IMR-90 (cell line): ENCODE measurements at regions not wholly inside any gene's neighbourhood (a gene's known extent, or its start where the extent isn't known, plus 50 kb on each side); places are given as distances from the start of the nearest gene placed in this dataset.

ENCODE experiments used
- ATAC-seq: fragments of 200-7000 bp; cut with Tn5 transposase; 2 replicates; pipeline ENCODE4 v1.9.1; 2020; ENCODE audit warnings: low read depth, mild to moderate bottlenecking, moderate library complexity
- BruUV-seq: library from RNA; stranded (reverse); fragments of 400-500 nt; replicated peaks from 2 replicates; lab custom pipeline; 2021; lab: Mats Ljungman, UMichigan
- CTCF ChIA-PET: fragments of 300-600 bp; formaldehyde crosslinking; extraction: SDS; loops from one replicate; lab custom pipeline; 2021; ENCODE audit warnings: antibody characterized with exemption; lab: Yijun Ruan, JAX
- POLR2A ChIA-PET: fragments of 300-600 bp; sonication (Branson Sonifier 250); formaldehyde crosslinking; loops from one replicate; lab custom pipeline; 2022; ENCODE audit warnings: antibody characterized with exemption; ENCODE audit not compliant: unreplicated experiment; lab: Charles Lee
- DNase-seq: peaks from one replicate; pipeline ENCODE4 v3.0.0; 2013
- H2AFZ ChIP-seq: replicated peaks from 2 replicates; pipeline ENCODE3; 2013; ENCODE audit warnings: low read length, mild to moderate bottlenecking; ENCODE audit not compliant: poor library complexity
- H2AK5ac ChIP-seq: 2 replicates; pipeline ENCODE4 v1.6.1; 2013; ENCODE audit warnings: low read depth, low read length, inconsistent platforms
- H2AK9ac ChIP-seq: replicated peaks from 2 replicates; pipeline ENCODE3; 2013; ENCODE audit warnings: mild to moderate bottlenecking, low read depth, low read length, moderate library complexity; ENCODE audit not compliant: poor library complexity
- H2BK120ac ChIP-seq: 2 replicates; pipeline ENCODE4 v1.6.1; 2013; ENCODE audit warnings: low read depth, low read length, inconsistent platforms
- H2BK15ac ChIP-seq: 3 replicates; pipeline ENCODE4 v1.6.1; 2013; ENCODE audit warnings: low read depth, low read length, inconsistent platforms
- H2BK20ac ChIP-seq: 2 replicates; pipeline ENCODE4 v1.6.1; 2013; ENCODE audit warnings: low read depth, mild to moderate bottlenecking, inconsistent platforms, low read length, moderate library complexity
- H2BK5ac ChIP-seq: 2 replicates; pipeline ENCODE4 v1.6.1; 2013; ENCODE audit warnings: mild to moderate bottlenecking, low read depth, low read length, inconsistent platforms; ENCODE audit not compliant: poor library complexity, severe bottlenecking
- H3K14ac ChIP-seq: replicated peaks from 2 replicates; pipeline ENCODE4 v1.6.1; 2013; ENCODE audit warnings: low read depth, low read length, inconsistent platforms
- H3K18ac ChIP-seq: 2 replicates; pipeline ENCODE4 v1.6.1; 2013; ENCODE audit warnings: low read depth, low read length, control low read depth
- H3K23ac ChIP-seq: 2 replicates; pipeline ENCODE4 v1.6.1; 2013; ENCODE audit warnings: low read depth, low read length, inconsistent platforms
- H3K27ac ChIP-seq: 2 replicates; pipeline ENCODE4 v1.5.1; 2013; ENCODE audit warnings: mild to moderate bottlenecking, control low read depth, low read length; ENCODE audit not compliant: insufficient read depth
- H3K27me3 ChIP-seq: 2 replicates; pipeline ENCODE4 v1.6.1; 2013; ENCODE audit warnings: low read length; ENCODE audit not compliant: control insufficient read depth, insufficient read depth
- H3K36me3 ChIP-seq: 2 replicates; pipeline ENCODE4 v1.6.1; 2013; ENCODE audit warnings: low read length, mixed read lengths; ENCODE audit not compliant: control insufficient read depth, insufficient read depth
- H3K4ac ChIP-seq: 2 replicates; pipeline ENCODE4 v1.6.1; 2013; ENCODE audit warnings: low read depth, low read length, inconsistent platforms
- H3K4me1 ChIP-seq: 2 replicates; pipeline ENCODE4 v1.6.1; 2013; ENCODE audit warnings: low read length, mixed read lengths; ENCODE audit not compliant: control insufficient read depth, insufficient read depth
- H3K4me2 ChIP-seq: 2 replicates; pipeline ENCODE4 v1.6.1; 2013; ENCODE audit warnings: low read depth, mild to moderate bottlenecking, control low read depth, low read length, moderate library complexity
- H3K4me3 ChIP-seq: 2 replicates; pipeline ENCODE4 v1.5.1; 2013; ENCODE audit warnings: low read depth, mild to moderate bottlenecking, control low read depth, low read length, moderate library complexity; ENCODE audit not compliant: insufficient read depth
- H3K56ac ChIP-seq: 2 replicates; pipeline ENCODE4 v1.6.1; 2013; ENCODE audit warnings: low read length, inconsistent platforms; ENCODE audit not compliant: insufficient read depth; ENCODE audit errors: extremely low read depth
- H3K79me1 ChIP-seq, 2 experiments: 2 replicates each; pipeline ENCODE4 v1.6.1; 2013; ENCODE audit warnings: low read length in 2 of 2, inconsistent platforms in 1 of 2, low read depth in 1 of 2
- H3K9ac ChIP-seq: 2 replicates; pipeline ENCODE4 v1.6.1; 2013; ENCODE audit warnings: low read depth, low read length, control low read depth
- H3K9me1 ChIP-seq: 2 replicates; pipeline ENCODE4 v1.6.1; 2013; ENCODE audit warnings: low read length, inconsistent platforms; ENCODE audit not compliant: insufficient read depth
- H3K9me3 ChIP-seq: 2 replicates; pipeline ENCODE4 v1.6.1; 2013; ENCODE audit warnings: low read length; ENCODE audit not compliant: control insufficient read depth, insufficient read depth
- H4K20me1 ChIP-seq: 2 replicates; pipeline ENCODE4 v1.6.1; 2013; ENCODE audit warnings: low read length, inconsistent platforms; ENCODE audit not compliant: insufficient read depth
- H4K5ac ChIP-seq: 2 replicates; pipeline ENCODE4 v1.6.1; 2013; ENCODE audit warnings: mild to moderate bottlenecking, low read depth, low read length, control low read depth
- H4K8ac ChIP-seq, 2 experiments: 2 replicates each; pipeline ENCODE4 v1.6.1; 2013; ENCODE audit warnings: low read depth in 2 of 2, low read length in 2 of 2, control low read depth in 1 of 2, inconsistent platforms in 1 of 2
- H4K91ac ChIP-seq: 2 replicates; pipeline ENCODE4 v1.6.1; 2013; ENCODE audit warnings: low read depth, low read length, inconsistent platforms; ENCODE audit not compliant: insufficient read depth
- BHLHE40 ChIP-seq: fragments of 150-350 bp; IDR thresholded peaks from 2 replicates; pipeline ENCODE4 v1.6.1; 2016; ENCODE audit warnings: mild to moderate bottlenecking, low read depth, low read length
- CEBPB ChIP-seq: IDR thresholded peaks from 2 replicates; pipeline ENCODE4 v1.6.1; 2012; ENCODE audit warnings: low read depth, low read length, improper control_type of control experiment
- CHD1 ChIP-seq: IDR thresholded peaks from 2 replicates; pipeline ENCODE4 v1.6.1; 2012; ENCODE audit warnings: low read depth, low read length, improper control_type of control experiment
- CTCF ChIP-seq: conservative IDR thresholded peaks from 2 replicates; pipeline ENCODE4 v1.5.1; 2012; ENCODE audit warnings: mild to moderate bottlenecking, low read depth, low read length, improper control_type of control experiment
- ELK1 ChIP-seq: fragments of 150-350 bp; IDR thresholded peaks from 2 replicates; pipeline ENCODE4 v1.6.1; 2016; ENCODE audit warnings: low read depth, mild to moderate bottlenecking, low read length, moderate library complexity, borderline replicate concordance
- FOS ChIP-seq: fragments of 150-350 bp; IDR thresholded peaks from 2 replicates; pipeline ENCODE4 v1.6.1; 2016; ENCODE audit warnings: low read depth, low read length
- MAFK ChIP-seq: IDR thresholded peaks from 2 replicates; pipeline ENCODE4 v1.6.1; 2012; ENCODE audit warnings: low read depth, low read length, improper control_type of control experiment
- MAZ ChIP-seq: IDR thresholded peaks from 2 replicates; pipeline ENCODE4 v1.6.1; 2012; ENCODE audit warnings: low read depth, mild to moderate bottlenecking, low read length, improper control_type of control experiment, moderate library complexity, borderline replicate concordance
- MXI1 ChIP-seq: IDR thresholded peaks from 2 replicates; pipeline ENCODE4 v1.6.1; 2012; ENCODE audit warnings: low read depth, mild to moderate bottlenecking, low read length, moderate library complexity, borderline replicate concordance
- NFE2L2 ChIP-seq: fragments of 150-350 bp; IDR thresholded peaks from 2 replicates; pipeline ENCODE4 v1.6.1; 2016; ENCODE audit warnings: low read depth, mild to moderate bottlenecking, low read length
- POLR2A ChIP-seq: IDR thresholded peaks from 2 replicates; pipeline ENCODE4 v1.6.1; 2012; ENCODE audit warnings: mild to moderate bottlenecking, low read depth, low read length
- RAD21 ChIP-seq: IDR thresholded peaks from 2 replicates; pipeline ENCODE4 v1.6.1; 2012; ENCODE audit warnings: low read length, improper control_type of control experiment
- RCOR1 ChIP-seq: IDR thresholded peaks from 2 replicates; pipeline ENCODE4 v1.6.1; 2012; ENCODE audit warnings: mild to moderate bottlenecking, low read length, improper control_type of control experiment; ENCODE audit not compliant: insufficient replicate concordance
- RFX5 ChIP-seq: IDR thresholded peaks from 2 replicates; pipeline ENCODE4 v1.8.0; 2012; ENCODE audit warnings: low read depth, mild to moderate bottlenecking, low read length, moderate library complexity
- SMC3 ChIP-seq: fragments of 150-350 bp; IDR thresholded peaks from 2 replicates; pipeline ENCODE4 v1.6.1; 2016; ENCODE audit warnings: low read depth, mild to moderate bottlenecking, antibody characterized with exemption, low read length, moderate library complexity
- USF2 ChIP-seq: fragments of 150-350 bp; IDR thresholded peaks from 2 replicates; pipeline ENCODE4 v1.6.1; 2017; ENCODE audit warnings: mild to moderate bottlenecking, antibody characterized with exemption, low read length, low read depth
- dilution Hi-C: fragments of 300-500 bp; cut with HindIII; formaldehyde crosslinking; loops from one replicate; pipeline ENCODE4 v1.14.3; 2018; ENCODE audit warnings: low sequenced_read_pairs; ENCODE audit not compliant: unreplicated experiment
- in situ Hi-C: fragments of 300-500 bp; cut with MboI; formaldehyde crosslinking; loops from 3 replicates; pipeline ENCODE4 v1.14.3; 2019; ENCODE audit warnings: low sequenced_read_pairs, inconsistent platforms, mixed read lengths
- intact Hi-C: fragments of 100-400 bp; cut with micrococcal nuclease; formaldehyde crosslinking; loops from 2 replicates; pipeline ENCODE4 v1.10.0; 2022

GRCh38 chr3:152609891-152610290 lies 225.0 kb upstream of the P2RY1 start:
- H3K9ac ChIP-seq, result no peak overlapping the region
- no peak overlapping the region for H2AK5ac ChIP-seq
- no peak overlapping the region for H3K23ac ChIP-seq
- H3K18ac ChIP-seq, result no peak overlapping the region
- POLR2A ChIA-PET, result no interaction called here
- CTCF ChIA-PET, result no interaction called here
- no peak overlapping the region for H4K91ac ChIP-seq
- H4K8ac ChIP-seq, result no peak overlapping the region
- H3K56ac ChIP-seq, result no peak overlapping the region
- H4K5ac ChIP-seq, result no peak overlapping the region
- TF ChIP-seq POLR2A (no peak), BHLHE40 (no peak), CTCF (no peak), SMC3 (no peak), MAZ (no peak), RCOR1 (no peak), RAD21 (no peak), NFE2L2 (no peak), FOS (no peak), RFX5 (no peak), USF2 (no peak), CHD1 (no peak), MXI1 (no peak), ELK1 (no peak), MAFK (no peak), CEBPB (no peak)
- no peak overlapping the region for H3K27ac ChIP-seq
- no peak overlapping the region for H2BK15ac ChIP-seq
- no peaks in the 10 kb centered on the region for H3K36me3 ChIP-seq
- H3K9me3 ChIP-seq, result no peaks in the 10 kb centered on the region
- H3K9me1 ChIP-seq, result no peaks in the 10 kb centered on the region
- no peak overlapping the region for H3K4me3 ChIP-seq
- no peak for ATAC-seq
- no peak overlapping the region for H2AFZ ChIP-seq
- in situ Hi-C loops, result no loop called here
- no peak for DNase-seq
- no peaks in the 10 kb centered on the region for H3K27me3 ChIP-seq
- H3K4ac ChIP-seq, result no peak overlapping the region
- H3K4me1 ChIP-seq, result no peaks in the 10 kb centered on the region
- H2AK9ac ChIP-seq, result no peak overlapping the region
- no peak overlapping the region for H2BK120ac ChIP-seq
- no peak overlapping the region for H3K4me2 ChIP-seq
- no peak overlapping the region for H2BK5ac ChIP-seq
- intact Hi-C loops, result no loop called here
- BruUV-seq, result no TSS peak
- dilution Hi-C loops, result no loop called here
- H3K14ac ChIP-seq, result no peak overlapping the region
- no peak overlapping the region for H2BK20ac ChIP-seq
- H3K79me1 ChIP-seq, result no peaks in the 10 kb centered on the region
- no peaks in the 10 kb centered on the region for H4K20me1 ChIP-seq
